ENCODE measurements at regions not wholly inside any gene's neighbourhood (a gene's known extent, or its start where the extent isn't known, plus 50 kb on each side); places are given as distances from the start of the nearest gene placed in this dataset.

DNA sequence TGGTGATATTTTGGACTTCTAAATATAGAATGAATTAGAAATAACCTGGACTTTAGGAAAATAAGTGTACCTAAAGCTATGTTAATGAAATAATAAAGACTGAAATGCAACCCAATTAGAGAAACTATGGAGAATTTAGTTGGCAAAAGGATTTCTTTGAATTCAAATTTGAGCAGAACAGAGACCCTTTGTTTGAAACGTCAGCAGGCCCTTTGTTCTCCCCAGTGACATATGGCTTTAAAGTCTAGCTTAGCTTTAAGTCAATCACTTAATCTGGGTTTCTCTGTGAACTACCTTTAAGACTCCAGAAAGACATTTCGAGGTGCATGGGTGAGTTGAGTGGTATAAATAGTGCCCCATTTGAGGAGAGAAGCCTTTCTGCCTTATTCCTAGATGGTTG, 130.5 kb upstream of the CREB1 start:
- peaks cover 0 to 6% (median 0%) of the 10 kb centered on the region in 8 donors for H3K9me3 ChIP-seq
- no peaks in the 10 kb centered on the region for H3K36me3 ChIP-seq
- TF ChIP-seq POLR2AphosphoS5 (IDR thresholded peaks at IDR 0.05), result no peak
- no peak for TF ChIP-seq POLR2A (IDR thresholded peaks at IDR 0.05)
- TF ChIP-seq, protein P1, sequence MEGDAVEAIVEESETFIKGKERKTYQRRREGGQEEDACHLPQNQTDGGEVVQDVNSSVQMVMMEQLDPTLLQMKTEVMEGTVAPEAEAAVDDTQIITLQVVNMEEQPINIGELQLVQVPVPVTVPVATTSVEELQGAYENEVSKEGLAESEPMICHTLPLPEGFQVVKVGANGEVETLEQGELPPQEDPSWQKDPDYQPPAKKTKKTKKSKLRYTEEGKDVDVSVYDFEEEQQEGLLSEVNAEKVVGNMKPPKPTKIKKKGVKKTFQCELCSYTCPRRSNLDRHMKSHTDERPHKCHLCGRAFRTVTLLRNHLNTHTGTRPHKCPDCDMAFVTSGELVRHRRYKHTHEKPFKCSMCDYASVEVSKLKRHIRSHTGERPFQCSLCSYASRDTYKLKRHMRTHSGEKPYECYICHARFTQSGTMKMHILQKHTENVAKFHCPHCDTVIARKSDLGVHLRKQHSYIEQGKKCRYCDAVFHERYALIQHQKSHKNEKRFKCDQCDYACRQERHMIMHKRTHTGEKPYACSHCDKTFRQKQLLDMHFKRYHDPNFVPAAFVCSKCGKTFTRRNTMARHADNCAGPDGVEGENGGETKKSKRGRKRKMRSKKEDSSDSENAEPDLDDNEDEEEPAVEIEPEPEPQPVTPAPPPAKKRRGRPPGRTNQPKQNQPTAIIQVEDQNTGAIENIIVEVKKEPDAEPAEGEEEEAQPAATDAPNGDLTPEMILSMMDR (IDR thresholded peaks at IDR 0.05 in 8 of 11, conservative IDR thresholded peaks at IDR 0.05 in 3 of 11), result no peak
- no peaks in the 10 kb centered on the region for H3K27me3 ChIP-seq (replicated peaks in 1 of 7)
- DNase-seq, result no peak
- H3K4me3 ChIP-seq, result no peak overlapping the region
- H3K4me1 ChIP-seq, result no peaks in the 10 kb centered on the region
- intact Hi-C loops (cut with DNase I; ENCODE audit: low total_unique reads), result no loop called here
- H3K27ac ChIP-seq, result no peak overlapping the region
- WGBS, 5 donors, result 71 to 90% (median 82%) methylated on average over 2 of the region's 2 CpGs

DNA sequence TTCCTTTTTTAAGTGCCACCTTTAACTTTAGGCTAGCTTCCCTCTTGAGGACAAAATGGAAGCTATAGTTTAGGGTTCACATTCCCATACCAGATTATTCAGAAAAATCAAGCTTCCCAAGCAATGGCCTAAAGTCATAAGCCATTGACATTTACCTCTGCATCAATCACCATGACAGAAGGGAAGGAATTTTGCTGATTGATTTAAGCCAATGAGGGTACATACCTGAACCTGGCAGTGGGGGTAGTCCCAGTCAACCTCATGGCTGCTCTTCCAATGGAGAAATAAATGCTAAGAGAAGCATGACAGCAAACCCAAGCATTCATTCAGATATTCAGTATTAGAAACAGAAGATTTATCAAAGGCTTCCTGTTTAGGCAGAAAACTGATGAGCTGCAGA, 128.4 kb upstream of the CREB1 start:
- no peak overlapping the region for H3K4me3 ChIP-seq
- no peak for DNase-seq
- H3K4me1 ChIP-seq, result no peaks in the 10 kb centered on the region
- intact Hi-C loops (cut with DNase I; ENCODE audit: low total_unique reads), result no loop called here
- H3K9me3 ChIP-seq, result no peaks in the 10 kb centered on the region
- no peaks in the 10 kb centered on the region for H3K27me3 ChIP-seq (replicated peaks in 1 of 7)
- no peak overlapping the region for H3K27ac ChIP-seq
- no peaks in the 10 kb centered on the region for H3K36me3 ChIP-seq
- TF ChIP-seq, protein P1 (IDR thresholded peaks at IDR 0.05 in 8 of 11, conservative IDR thresholded peaks at IDR 0.05 in 3 of 11), result no peak
- TF ChIP-seq POLR2AphosphoS5 (IDR thresholded peaks at IDR 0.05) (no peak), POLR2A (IDR thresholded peaks at IDR 0.05) (no peak)

DNA sequence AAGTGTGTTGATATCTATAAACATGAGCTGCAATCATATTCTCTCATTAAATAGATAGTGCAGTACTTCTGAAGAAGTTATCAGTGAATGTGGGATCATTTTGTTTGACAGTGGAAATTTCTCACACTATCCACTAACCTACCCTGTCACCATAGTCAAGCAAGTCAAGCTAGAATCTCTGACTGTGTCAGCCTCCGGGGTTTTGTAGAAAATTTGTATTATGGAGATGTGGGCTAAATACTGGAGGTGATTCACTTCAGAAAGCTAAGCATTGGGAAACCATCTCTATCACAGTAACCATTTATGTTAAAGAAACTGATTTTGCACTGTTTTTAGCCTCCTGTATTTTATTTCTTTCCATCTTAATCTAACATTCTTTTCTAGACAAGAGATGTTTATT, 126.6 kb upstream of the CREB1 start:
- no peak for DNase-seq
- intact Hi-C loops (cut with DNase I; ENCODE audit: low total_unique reads), result no loop called here
- Histone ChIP-seq H3K27ac (no peak overlapping the region), H3K4me3 (no peak overlapping the region), H3K27me3 (replicated peaks in 1 of 7) (no peaks in the 10 kb centered on the region), H3K36me3 (no peaks in the 10 kb centered on the region), H3K9me3 (no peaks in the 10 kb centered on the region), H3K4me1 (no peaks in the 10 kb centered on the region)
- TF ChIP-seq POLR2A (IDR thresholded peaks at IDR 0.05), result no peak
- TF ChIP-seq POLR2AphosphoS5 (IDR thresholded peaks at IDR 0.05), result no peak
- TF ChIP-seq, protein P1 (IDR thresholded peaks at IDR 0.05 in 8 of 11, conservative IDR thresholded peaks at IDR 0.05 in 3 of 11), result no peak
- WGBS, 5 donors, result 92 to 100% (median 96%) methylated on average over 1 of the region's 1 CpG

DNA sequence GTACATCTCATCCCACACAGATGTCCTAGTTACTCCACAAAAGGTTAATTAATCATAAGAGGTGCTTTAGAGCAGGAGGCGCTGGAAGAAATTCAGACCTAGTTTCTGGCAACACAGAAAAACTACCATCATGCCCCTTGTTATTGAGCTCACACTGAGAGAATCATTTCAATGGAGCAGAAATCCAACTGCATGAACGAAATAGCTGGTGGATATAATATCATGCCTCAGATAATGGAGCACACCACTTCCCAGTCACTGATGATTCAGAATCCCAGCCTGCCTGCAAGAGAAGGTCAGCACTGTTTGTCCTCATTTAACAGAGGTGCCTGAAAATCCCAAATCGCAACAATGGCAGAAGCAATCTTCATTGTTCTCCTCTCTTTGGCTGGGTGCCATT, 125.8 kb upstream of the CREB1 start:
- H3K4me1 ChIP-seq, result no peaks in the 10 kb centered on the region

DNA sequence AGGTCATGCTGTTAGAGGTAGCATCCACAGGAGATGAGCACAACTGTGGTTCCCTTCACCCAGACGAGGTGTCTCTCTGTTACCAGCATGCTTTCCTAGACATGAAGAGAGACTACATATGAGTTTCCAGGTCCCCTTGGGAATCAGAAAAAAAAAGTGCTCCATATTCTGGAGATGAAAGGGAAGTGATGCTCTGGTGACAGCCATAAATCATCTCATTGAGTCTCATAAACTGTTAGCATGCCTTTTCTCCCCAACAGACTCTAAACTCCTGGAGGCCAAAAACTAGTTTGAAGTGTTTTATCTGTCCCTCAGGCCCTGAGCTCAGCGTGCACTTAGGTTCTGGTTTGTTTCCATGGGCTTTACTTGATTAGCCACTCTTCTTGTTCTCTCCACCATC, 124.6 kb upstream of the CREB1 start:
- no peak overlapping the region for H3K4me3 ChIP-seq

More for the DNA sequence above, 125.8 kb upstream of the CREB1 start:
- H3K27ac ChIP-seq, result no peak overlapping the region
- H3K4me3 ChIP-seq, result no peak overlapping the region
- intact Hi-C loops (cut with DNase I; ENCODE audit: low total_unique reads), result no loop called here
- H3K36me3 ChIP-seq, result no peaks in the 10 kb centered on the region
- DNase-seq, result no peak
- TF ChIP-seq POLR2A (IDR thresholded peaks at IDR 0.05), result no peak
- WGBS, 5 donors, result 80 to 85% (median 83%) methylated on average over 3 of the region's 3 CpGs
- H3K9me3 ChIP-seq, result no peaks in the 10 kb centered on the region
- H3K27me3 ChIP-seq (replicated peaks in 1 of 7), result no peaks in the 10 kb centered on the region

More for the DNA sequence above, 124.6 kb upstream of the CREB1 start:
- intact Hi-C loops (cut with DNase I; ENCODE audit: low total_unique reads), result no loop called here
- Histone ChIP-seq H3K27me3 (replicated peaks in 1 of 7) (no peaks in the 10 kb centered on the region), H3K36me3 (no peaks in the 10 kb centered on the region), H3K27ac (no peak overlapping the region), H3K4me1 (no peaks in the 10 kb centered on the region), H3K9me3 (no peaks in the 10 kb centered on the region)
- 74 to 86% (median 83%) methylated on average over 2 of the region's 2 CpGs for WGBS, 5 donors
- TF ChIP-seq, protein P1 (IDR thresholded peaks at IDR 0.05 in 8 of 11, conservative IDR thresholded peaks at IDR 0.05 in 3 of 11), result no peak
- TF ChIP-seq POLR2A (IDR thresholded peaks at IDR 0.05) (no peak), POLR2AphosphoS5 (IDR thresholded peaks at IDR 0.05) (no peak)
- DNase-seq, result no peak
